Activated CD4-positive, CD25-positive, alpha-beta regulatory T cell (primary cell): ENCODE measurements at regions not wholly inside any gene's neighbourhood (a gene's known extent, or its start where the extent isn't known, plus 50 kb on each side); places are given as distances from the start of the nearest gene placed in this dataset.

Source experiments
- DNase-seq, 4 experiments: peaks; one replicate each; lab custom pipeline; 2025; lab: John Stamatoyannopoulos, UW

DNA sequence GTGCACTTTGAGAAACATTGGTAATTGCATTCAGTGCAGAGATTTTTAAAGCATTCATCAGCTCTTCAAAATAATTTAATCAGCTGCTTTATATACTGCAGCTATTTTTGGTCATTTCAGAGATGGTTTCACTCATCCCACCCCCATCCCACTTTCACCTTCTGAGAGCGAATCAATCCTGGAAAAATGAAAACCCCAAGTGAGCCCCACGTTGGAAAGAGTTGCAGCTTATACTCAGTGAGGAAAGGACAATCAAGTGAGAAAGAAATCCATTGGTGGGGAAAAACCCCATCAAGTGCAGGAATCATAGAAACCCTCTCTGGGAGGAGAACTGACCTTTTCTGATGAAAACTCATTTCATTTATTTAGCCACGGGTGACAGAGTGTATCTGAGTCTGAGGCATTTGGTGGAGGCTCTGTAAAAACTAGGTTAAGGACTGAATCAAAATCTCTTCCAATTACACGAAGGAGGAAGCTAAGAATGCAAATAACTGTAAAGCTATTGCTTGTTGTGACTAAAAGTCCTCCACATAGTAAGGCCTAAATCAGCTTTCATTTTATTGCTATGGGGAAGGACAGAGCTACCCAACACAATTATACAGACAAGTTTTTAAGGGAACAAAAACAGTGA lies 240.4 kb upstream of the PGRMC2 start:
- DNase-seq = no peak

DNA sequence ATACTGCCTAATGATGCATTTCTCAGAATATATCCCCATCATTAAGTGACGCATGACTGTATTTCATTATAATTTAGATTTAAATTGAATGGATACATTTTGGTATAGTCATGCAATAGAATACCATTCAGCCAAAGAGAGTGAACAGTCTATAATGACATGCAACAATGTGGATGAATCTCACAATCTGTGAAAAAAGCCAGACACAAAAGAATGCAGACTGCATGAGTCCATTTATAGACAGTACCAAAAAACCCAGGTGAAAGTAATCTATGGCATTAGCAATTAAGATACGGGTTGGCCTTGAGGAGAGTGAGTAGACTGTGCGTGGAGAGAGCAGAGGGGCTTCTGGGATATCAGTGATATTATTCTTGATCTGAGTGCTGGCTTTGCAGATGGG lies 239.7 kb upstream of the PGRMC2 start:
- no peak for DNase-seq

DNA sequence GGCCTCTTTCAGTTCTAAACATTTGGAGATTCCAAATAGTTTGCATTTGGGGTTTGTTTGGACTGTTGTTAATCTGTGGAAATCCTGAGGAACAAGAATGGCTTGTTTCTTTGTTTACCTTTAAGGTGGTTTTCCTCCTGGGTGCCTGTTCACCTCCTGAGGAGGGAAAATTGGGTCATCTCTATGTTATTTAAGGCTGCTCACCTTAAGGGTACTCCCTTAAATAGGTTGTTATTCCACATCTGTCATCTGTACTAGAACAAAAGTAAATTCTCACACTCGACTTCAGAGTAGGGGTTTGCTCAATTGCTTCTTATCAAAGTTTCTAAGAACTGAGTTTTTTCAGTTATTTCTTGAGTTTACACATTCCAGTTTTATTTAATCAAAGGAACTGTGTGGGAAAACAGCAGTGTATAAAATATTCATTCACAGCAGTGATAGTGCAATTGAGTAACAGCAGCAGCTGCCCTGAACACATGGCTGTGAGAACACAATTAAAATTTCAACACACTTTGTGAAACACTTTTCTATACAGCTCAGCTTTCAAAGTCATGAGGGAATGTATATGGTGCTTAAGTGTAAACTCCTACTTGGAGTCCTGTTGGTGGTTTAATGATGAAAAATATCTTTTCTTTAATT lies 238.5 kb upstream of the PGRMC2 start:
- DNase-seq = no peak

DNA sequence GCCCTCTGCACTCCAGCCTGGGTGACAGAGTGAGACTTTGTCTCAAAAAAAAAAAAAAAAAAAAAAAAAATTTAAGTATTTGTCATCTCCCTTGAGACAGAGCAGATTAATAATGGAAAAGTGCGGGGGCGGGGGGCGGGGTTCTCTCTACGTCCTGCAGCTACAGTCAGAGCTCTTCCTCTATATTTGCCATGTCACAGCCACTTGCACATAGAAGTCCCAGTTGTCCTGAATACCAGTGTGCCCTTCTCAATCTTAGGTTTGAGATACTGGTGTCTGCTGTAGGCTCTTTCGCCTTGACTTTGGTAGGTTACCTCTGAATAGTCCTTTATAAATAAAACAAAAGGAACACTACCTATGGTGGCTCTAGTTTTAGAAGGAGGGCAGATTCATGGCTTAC lies 237.8 kb upstream of the PGRMC2 start:
- peak in 1 of 4 experiments; percentile 3 for DNase-seq

DNA sequence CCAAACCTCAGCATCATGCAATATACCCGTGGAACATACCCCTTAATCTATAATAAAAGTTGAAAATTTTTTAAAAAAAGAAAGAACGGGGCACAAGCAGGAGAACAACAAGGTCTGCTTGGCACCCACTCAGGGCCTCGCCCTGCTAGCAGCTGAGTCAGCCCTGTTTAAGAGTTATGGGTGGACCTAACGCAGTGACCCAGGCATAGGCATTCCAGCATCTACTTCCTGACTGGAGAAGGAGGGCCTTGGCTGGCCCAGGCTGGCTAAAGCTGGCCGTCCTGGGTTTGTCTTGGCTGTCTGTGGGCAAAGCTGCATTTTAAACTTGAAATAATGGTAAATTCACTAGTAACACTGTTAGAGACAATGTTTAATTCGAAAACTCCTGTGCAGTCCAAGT lies 236.7 kb upstream of the PGRMC2 start:
- no peak for DNase-seq

DNA sequence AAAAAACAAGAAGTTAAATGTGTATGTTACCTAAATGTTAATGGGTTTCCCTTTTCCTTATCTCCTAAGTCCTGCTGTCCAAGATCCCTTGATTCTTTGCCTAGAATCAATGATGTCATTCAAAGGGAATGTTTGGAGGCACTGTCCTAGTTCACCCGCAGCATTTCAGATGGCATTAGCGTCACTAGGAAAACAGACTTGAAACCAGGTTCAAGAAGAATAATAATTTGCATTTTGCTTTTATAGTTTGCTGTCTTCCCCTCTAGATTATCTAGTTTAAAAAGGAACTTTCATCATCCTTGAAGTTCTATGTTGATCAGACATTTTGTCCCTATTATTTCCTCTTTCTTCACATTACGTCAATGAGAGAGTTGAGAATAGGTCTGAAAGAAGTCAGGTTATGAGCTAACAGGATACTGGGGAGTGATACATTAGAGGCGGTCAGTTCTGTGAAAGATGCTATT lies 234.1 kb upstream of the PGRMC2 start:
- no peak for DNase-seq

DNA sequence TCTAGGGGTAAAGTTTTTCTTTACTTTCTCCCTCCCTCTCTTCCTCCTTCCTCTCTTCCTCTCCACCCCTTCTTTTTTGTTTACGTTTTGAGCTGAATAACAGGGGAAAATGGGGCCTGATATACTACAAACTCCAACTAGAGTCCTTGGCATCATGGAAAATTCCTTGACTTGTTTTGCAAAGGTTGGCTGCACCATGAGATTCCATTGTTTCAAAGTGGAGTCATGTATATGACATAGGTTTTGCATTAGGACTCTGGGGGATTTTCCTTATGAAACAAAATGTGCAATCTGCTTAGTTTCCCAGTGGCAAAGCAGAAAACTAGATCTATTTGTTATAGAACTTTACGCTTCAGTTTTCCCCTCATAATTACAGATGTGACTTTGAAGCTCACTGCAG lies 233.5 kb upstream of the PGRMC2 start:
- no peak for DNase-seq

DNA sequence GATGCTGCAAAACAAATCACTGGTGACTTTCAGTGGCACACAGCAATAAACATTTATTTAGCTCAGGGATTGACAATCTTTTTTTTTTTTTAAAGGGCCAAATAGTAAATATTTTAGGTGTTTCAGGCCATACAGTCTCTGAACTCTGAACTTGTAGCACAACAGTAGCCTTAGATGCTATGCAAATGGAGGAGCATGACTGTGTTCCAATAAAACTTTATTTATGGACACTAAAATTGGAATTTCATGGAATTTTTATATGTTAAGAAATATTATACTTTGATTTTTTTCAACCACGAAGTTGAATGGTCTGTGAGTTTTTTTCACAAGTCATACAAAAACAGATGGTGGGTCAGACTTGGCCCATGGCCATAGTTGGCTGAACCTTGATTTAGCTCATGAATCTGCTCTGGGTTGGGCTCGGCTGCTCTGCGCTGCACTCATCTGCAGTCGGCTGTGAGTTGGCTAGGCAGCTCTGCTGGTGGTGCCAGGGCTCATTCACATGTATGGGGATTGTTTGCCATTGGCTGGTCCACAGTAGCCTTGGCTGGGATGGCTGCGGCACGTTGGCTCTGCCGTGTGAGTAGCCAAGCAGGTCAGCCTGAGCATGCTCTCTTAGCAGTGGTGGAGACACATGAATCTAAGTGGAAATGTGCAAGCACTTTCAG lies 231.7 kb upstream of the PGRMC2 start:
- no peak for DNase-seq

DNA sequence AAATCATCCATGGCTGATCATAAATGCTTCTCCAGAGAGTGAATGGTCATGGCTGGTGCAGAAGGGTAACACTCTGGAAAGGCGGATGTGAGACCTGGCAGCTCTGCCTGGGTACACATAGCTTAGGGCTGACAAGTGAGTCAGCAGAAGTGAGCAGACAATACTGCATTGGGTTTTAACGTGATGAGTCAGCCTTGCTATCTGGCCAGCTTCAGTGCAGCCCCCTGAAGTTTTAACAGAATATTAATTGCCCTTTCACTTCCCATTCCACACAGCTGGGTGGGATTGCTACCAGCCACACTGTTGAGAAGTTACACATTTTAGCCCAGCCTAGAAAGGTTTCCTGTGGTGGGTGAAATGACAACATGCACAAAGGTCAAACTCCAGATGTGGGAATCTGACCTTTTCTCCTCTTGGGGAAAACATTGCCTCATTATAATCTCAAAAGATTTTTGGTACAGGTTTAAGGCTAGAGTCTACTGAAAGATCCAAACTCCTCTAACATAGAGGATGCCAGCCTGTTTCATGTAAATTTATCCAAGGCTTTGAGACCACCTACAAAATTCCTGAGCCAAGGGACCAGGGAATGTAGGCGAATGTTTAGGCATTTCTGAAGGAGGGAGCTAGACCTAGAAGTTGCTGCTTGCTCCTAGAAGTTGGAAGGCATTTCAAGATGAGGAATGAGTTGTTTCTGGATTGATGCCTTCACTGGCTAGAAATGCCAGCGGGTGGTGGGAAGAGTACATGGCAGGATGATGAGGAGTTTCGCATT lies 230.3 kb upstream of the PGRMC2 start:
- no peak for DNase-seq

DNA sequence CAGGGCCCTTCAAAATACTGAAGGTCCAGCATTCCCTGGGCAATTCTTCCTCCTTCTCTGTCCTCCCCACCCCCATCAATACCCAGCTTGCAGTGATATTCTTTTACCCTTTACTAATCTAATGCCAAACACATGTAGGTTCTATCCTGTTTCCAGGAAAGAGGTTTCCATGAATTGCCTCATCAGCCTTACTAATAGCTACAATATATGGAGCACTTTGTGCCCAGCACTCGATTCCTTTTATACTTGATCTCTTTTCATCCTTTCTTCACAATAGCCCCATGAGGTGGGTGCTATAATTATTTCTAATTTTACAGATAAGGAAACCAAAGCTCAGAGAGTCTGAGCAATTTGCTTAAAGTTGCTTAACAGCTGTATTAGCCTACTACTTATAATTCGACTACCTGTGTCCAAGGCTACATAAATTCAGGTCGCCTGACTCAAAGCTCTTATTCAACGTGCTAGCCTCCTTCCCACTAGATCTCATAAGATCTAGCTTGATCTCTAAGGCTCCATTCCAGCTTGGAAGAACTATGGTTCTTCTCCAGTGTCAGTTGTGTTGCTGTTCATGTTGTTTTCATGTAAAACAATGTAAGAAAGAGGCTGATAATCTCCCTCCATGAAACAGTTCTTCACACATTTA lies 229.6 kb upstream of the PGRMC2 start:
- no peak for DNase-seq

DNA sequence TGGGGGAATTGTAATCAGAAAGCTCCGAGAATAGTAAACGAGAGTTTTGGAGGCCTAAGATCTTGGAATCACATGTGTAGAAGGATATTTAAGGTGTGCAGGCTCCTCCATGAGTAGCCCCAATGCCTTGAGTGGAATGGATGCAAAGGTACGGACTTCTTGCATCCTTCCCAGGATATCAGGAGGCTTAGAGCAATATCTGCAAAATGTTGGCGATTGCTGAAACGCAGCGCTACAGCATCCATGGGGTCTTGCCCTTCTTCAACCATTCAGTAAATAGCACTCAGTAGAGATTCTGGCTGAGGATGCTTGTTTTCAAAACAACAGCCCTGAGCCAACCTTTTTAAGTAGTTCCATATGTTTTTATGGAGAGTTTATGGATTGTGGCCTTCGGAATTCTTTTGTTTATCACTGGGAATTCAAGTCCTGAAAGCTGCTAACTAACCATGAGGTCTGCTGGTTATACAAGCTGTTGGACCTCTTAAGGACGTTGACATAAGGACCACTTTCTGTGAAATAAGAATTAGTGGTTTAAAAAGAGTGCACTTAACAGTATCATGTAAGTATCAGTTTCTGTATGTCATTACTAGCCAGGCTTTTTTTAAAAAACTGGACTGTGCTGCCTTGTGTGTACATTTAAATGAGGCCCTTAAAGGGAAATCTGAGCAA lies 228.8 kb upstream of the PGRMC2 start:
- DNase-seq = no peak

DNA sequence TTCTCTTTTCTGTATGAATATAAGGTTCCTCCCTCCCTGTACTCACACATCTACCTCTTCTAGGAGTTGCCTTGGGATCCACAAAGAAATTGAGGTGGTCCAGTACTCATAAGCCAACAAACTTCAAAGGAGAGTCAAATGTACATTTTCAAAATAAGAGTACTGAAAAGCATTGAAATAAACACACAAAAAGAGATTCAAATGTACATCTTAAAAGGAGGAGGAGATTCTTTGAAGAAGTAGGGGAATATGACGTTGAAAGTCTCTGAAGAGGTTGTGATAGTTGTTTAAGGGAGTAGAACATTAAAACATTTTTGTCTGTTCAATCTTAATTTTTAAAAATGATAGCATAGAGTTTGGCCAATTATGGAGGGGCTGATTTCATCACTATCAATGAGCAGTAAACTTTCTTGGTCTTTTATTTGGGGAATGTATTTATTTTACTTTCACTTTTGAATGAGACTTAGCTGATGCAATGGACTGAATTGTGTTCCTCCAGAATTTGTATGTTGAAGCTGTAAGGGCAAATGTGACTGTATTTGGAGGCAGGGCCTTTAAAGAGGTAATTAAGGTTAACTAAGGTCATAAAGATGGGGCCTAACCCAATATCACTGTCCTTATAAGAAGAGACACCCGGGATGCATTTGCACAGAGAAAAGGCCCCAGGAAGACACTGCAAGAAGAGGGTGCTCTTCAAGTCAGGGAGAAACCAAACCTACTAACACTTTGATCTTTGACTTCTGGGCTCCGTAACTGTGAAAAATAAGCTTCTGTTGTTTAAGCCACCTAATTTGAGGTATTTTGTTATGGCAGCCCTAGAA lies 226.3 kb upstream of the PGRMC2 start:
- DNase-seq = peak in 1 of 4 experiments; percentile 0

DNA sequence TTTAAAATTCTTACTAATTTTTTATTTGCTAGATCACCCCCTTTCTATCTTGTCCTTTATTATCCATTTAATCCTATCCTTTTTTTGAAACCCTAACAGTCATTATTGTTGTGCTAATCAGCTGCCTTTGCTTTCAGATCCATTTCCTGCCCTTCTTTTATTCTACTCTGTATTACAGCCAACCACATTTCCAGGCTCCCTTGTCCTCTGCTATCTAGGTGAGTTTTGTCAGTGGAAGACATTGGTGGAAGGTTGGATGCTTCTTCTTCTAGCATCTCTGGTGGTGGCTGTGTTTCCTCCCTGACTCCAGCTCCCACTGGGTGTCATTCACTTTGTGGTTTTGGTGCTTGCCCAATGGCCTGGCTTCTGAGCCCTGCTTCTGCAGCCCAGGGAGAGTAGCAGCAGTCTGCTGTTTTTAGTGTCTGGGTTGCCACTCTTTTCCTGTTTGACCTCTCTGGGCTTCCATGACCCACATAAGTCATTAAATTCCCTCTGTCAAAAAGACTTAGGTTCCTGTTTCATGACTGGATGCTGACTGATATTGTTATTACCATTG lies 225.2 kb upstream of the PGRMC2 start:
- DNase-seq = no peak

DNA sequence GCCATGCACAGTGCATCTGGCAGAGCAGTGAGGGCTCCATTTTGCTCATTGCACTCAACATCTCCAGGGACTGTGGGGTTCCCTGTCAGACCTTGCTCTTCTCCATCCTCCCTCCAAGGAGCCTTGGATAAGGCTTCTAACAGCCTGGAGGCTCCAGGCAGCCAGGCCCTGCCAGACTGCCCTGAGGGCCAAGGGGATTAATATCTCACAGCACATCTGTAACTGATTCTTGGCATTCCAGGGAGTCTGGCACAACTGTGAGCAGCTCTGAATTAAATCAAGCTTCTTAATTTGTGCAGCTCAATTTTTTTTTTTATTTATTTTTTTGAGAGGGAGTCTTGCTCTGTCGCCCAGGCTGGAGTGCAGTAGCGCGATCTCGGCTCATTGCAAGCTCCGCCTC lies 224.5 kb upstream of the PGRMC2 start:
- no peak for DNase-seq

DNA sequence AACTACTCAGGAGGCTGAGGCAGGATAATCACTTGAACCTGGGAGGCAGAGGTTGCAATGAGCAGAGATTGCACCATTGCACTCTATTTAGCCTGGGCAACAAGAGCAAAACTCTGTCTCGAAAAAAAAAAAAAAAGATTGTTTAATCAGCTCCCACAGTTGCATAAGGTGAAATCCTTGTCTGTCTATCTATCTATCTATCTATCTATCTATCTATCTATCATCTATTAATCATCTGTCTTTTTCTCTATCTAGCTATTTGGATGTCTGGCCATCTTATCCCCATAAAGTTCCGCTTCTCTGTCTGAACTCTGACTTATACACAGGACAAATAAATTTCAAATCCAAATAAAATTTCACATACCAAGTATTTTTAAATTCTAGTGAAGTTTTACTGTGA lies 223.2 kb upstream of the PGRMC2 start:
- no peak for DNase-seq

DNA sequence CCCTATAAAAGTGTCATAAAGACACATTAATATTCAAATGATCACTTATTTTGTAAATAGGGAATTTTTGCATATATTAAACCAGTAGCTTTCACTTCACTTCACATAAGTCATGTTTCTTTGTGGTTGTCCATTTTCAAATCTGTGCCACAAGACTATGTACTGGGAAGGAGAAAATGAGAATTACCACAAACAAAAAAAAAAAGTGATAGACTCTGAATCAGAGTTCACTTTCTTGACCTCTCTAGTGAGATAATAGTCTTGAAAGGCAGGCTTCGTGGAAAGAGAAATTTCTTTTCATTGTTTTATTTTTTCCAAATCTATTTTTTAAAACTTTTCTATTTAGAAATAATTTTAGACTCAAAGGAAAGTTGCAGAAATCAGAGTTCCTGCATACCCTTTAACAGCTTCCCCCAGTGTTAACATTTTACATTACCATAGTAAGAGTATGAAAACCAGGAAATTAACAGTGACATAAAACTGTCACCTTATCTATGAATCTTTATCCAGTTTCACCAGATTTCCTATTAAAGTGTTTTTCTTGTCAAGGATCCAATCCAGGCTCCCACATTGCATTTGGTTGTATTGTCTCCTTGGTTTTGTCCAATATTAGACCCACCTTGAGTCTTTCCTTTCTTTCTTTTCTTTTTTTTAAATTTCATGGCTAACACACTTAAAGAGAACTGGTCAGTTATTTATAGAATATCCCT lies 215.4 kb upstream of the PGRMC2 start:
- DNase-seq = no peak

DNA sequence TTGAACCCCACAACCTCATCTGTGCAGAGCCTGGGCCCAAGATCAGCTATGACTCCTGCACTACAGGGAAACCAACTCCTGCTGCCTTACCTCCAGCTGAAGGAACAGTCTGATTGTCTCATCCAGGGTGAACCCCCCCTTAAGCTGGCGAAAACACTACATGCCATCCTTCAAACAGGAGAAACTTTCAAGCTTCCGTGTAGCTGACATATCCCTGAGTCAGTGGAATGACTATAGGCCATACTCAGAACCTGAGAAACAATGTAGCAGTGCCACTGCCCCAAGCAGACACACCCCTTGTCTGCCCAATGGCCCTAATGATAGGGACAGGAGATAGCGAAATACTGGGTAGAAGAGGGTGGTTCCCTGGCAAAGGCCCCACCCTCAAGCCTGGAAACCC lies 213.6 kb upstream of the PGRMC2 start:
- DNase-seq = no peak

DNA sequence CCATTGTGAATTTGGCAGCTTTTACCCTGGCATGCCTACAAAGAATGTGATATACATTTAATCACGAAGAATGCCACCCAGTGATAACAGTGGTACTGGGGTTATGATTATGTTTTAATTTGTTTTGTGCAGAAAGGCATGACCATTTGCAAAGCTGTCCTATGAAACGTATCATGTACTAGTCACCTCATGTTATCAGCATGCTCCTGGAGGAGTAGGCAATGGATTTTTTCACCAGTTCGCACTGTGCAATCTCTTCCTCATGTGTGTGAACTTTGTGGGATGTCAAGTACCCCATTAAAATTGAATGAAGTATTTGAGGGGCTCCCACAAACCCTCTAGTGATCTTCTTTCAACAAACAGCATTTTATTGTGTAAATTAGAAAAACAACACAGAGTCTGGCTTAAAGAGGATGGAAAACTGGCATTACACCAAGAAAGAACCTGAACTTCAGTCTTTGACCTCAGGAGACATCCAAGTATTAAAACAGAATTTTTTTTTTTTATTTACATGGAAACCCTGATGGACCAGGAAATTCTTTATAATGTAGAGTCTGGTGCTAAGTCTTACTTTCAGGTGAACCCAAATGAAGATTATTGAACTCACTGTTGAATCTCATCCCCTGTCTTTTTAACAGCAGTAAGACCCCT lies 200.6 kb upstream of the PGRMC2 start:
- no peak for DNase-seq

DNA sequence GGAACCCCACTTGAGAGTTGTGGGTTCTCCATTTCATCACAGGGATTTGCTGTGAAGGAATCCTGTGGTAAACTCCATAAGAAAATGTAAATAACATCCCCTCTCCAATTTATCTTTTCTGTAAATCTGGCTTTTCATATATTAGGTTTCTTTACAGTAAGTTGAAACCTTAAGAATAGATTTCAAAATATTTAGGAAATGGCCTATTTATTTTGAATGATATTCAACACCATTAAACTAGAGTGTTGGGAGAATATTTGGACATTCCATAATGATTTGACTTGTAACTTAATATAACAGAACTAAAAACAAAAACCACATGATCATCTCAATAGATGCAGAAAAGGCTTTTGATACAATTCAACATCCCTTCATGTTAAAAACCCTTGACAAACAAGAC lies 197.3 kb upstream of the PGRMC2 start:
- no peak for DNase-seq
